Cardiac muscle cell (in vitro differentiated cells and primary cell): ENCODE measurements at regions not wholly inside any gene's neighbourhood (a gene's known extent, or its start where the extent isn't known, plus 50 kb on each side); places are given as distances from the start of the nearest gene placed in this dataset.
A peak's percentile ranks its signal among the peaks of the same experiment; 100 is the strongest.

Experiments used
- DNase-seq, 2 donors: peaks; one replicate each; pipeline versions ENCODE4 v3.0.0 to v3.0.0-alpha.2; 2010 to 2017; ENCODE audit warnings: low read depth in 1 of 2, low spot score in 1 of 2
- H3K27ac ChIP-seq: fragments of 200-600 bp; sonication (generic); 2 replicates; pipeline ENCODE4 v1.5.1; 2016
- H3K27me3 ChIP-seq: fragments of 200-600 bp; sonication (generic); 2 replicates; pipeline ENCODE4 v1.6.0; 2016; ENCODE audit warnings: control low read depth
- H3K36me3 ChIP-seq: fragments of 200-600 bp; sonication (generic); 2 replicates; pipeline ENCODE4 v1.5.1; 2016; ENCODE audit warnings: control low read depth
- H3K4me1 ChIP-seq: fragments of 200-600 bp; sonication (generic); 2 replicates; pipeline ENCODE4 v1.8.1; 2017; ENCODE audit warnings: low read depth, mild to moderate bottlenecking, mixed run types
- H3K4me3 ChIP-seq: fragments of 200-600 bp; sonication (generic); 2 replicates; pipeline ENCODE4 v1.5.1; 2016; ENCODE audit warnings: mild to moderate bottlenecking
- H3K9me3 ChIP-seq: fragments of 200-600 bp; sonication (generic); 2 replicates; pipeline ENCODE4 v1.5.1; 2017; ENCODE audit warnings: low read depth, mild to moderate bottlenecking, control low read depth
- CTCF ChIP-seq: IDR thresholded peaks from 2 replicates; pipeline ENCODE4 v1.5.1; 2012; ENCODE audit warnings: low read depth, mild to moderate bottlenecking, low read length

- Histone ChIP-seq H3K27me3 (no peaks in the 10 kb centered on the region), H3K9me3 (no peaks in the 10 kb centered on the region), H3K4me1 (peaks cover 10% of the 10 kb centered on the region), H3K36me3 (no peaks in the 10 kb centered on the region), H3K4me3 (no peak overlapping the region), H3K27ac (no peak overlapping the region)
- TF ChIP-seq CTCF: no peak
- peak in 1 of 2 donors; percentile 79 for DNase-seq
Measured at GRCh38 chr14:71261206-71261605, 353.9 kb downstream of the PCNX1 start.

- no peak for TF ChIP-seq CTCF
- Histone ChIP-seq H3K9me3 (no peaks in the 10 kb centered on the region), H3K27me3 (no peaks in the 10 kb centered on the region), H3K36me3 (no peaks in the 10 kb centered on the region), H3K4me3 (no peak overlapping the region), H3K27ac (peak overlapping the region; percentile 14), H3K4me1 (peaks cover 10% of the 10 kb centered on the region)
- peak in 1 of 2 donors; percentile 20 for DNase-seq
Measured at GRCh38 chr14:71262441-71262840, 355.2 kb downstream of the PCNX1 start.

- H3K4me3 ChIP-seq: no peak overlapping the region
- TF ChIP-seq CTCF: no peak
- no peak for DNase-seq
- H3K27ac ChIP-seq: no peak overlapping the region
- no peaks in the 10 kb centered on the region for H3K36me3 ChIP-seq
- peaks cover 10% of the 10 kb centered on the region for H3K4me1 ChIP-seq
- no peaks in the 10 kb centered on the region for H3K9me3 ChIP-seq
- no peaks in the 10 kb centered on the region for H3K27me3 ChIP-seq
Measured at GRCh38 chr14:71264260-71264659, 357.0 kb downstream of the PCNX1 start.

- no peak overlapping the region for H3K27ac ChIP-seq
- DNase-seq: peak in 1 of 2 donors; percentile 55
- no peaks in the 10 kb centered on the region for H3K36me3 ChIP-seq
- H3K4me3 ChIP-seq: no peak overlapping the region
- no peaks in the 10 kb centered on the region for H3K9me3 ChIP-seq
- no peak for TF ChIP-seq CTCF
- peaks cover 8% of the 10 kb centered on the region for H3K4me1 ChIP-seq
- H3K27me3 ChIP-seq: no peaks in the 10 kb centered on the region
Measured at GRCh38 chr14:71267007-71267513, 359.8 kb downstream of the PCNX1 start.

- H3K27ac ChIP-seq: no peak overlapping the region
- H3K4me3 ChIP-seq: no peak overlapping the region
- H3K27me3 ChIP-seq: no peaks in the 10 kb centered on the region
- no peak for TF ChIP-seq CTCF
- DNase-seq: peak in 1 of 2 donors; percentile 33
- peaks cover 2% of the 10 kb centered on the region for H3K4me1 ChIP-seq
- no peaks in the 10 kb centered on the region for H3K36me3 ChIP-seq
- no peaks in the 10 kb centered on the region for H3K9me3 ChIP-seq
Measured at GRCh38 chr14:71267691-71268090, 360.4 kb downstream of the PCNX1 start.

GRCh38 chr14:71270111-71270510 is 362.9 kb downstream of the PCNX1 start:
- H3K4me3 ChIP-seq: no peak overlapping the region
- H3K9me3 ChIP-seq: no peaks in the 10 kb centered on the region
- no peak overlapping the region for H3K27ac ChIP-seq
- TF ChIP-seq CTCF: no peak
- no peaks in the 10 kb centered on the region for H3K4me1 ChIP-seq
- no peaks in the 10 kb centered on the region for H3K27me3 ChIP-seq
- no peaks in the 10 kb centered on the region for H3K36me3 ChIP-seq
- no peak for DNase-seq
